HCT116 (cell line): ENCODE measurements at regions not wholly inside any gene's neighbourhood (a gene's known extent, or its start where the extent isn't known, plus 50 kb on each side); places are given as distances from the start of the nearest gene placed in this dataset.

Source experiments
- ATAC-seq: fragments of 200-7000 bp; cut with Tn5 transposase; 2 replicates; pipeline ENCODE4 v1.9.1; 2020; ENCODE audit warnings: mild to moderate bottlenecking, moderate library complexity
- BruUV-seq: library from RNA; stranded (reverse); fragments of 400-500 nt; replicated peaks from 2 replicates; lab custom pipeline; 2021; lab: Mats Ljungman, UMichigan
- CTCF ChIA-PET: fragments of 300-600 bp; sonication (Branson Sonifier 250); formaldehyde crosslinking; loops from one replicate; lab custom pipeline; 2021; ENCODE audit warnings: antibody characterized with exemption; lab: Charles Lee
- POLR2A ChIA-PET: fragments of 300-600, 350-600 bp; sonication (Branson Sonifier 250); formaldehyde crosslinking; loops from one replicate; lab custom pipeline; 2021; ENCODE audit warnings: antibody characterized with exemption; lab: Charles Lee
- RAD21 ChIA-PET, 2 experiments: fragments of 300-600 bp; sonication (Branson Sonifier 250); formaldehyde crosslinking; loops; one replicate each; lab custom pipeline; 2023; ENCODE audit warnings: low total read pairs in 2 of 2; ENCODE audit not compliant: uncharacterized antibody in 2 of 2, unreplicated experiment in 2 of 2, low non-redundant PET in 1 of 2; lab: Charles Lee
- DNase-seq: peaks from one replicate; pipeline ENCODE4 v3.0.0-alpha.2; 2010; ENCODE audit warnings: low read depth, low spot score
- H2AFZ ChIP-seq: fragments of 200-600 bp; shearing (Covaris generic), sonication (generic); 2 replicates; pipeline ENCODE4 v1.6.1; 2017; ENCODE audit warnings: low read depth, mixed run types, mixed read lengths, antibody characterized with exemption, low read length; ENCODE audit not compliant: poor library complexity, severe bottlenecking
- H3K27ac ChIP-seq: 2 replicates; pipeline ENCODE4 v1.5.1; 2012; ENCODE audit warnings: low read depth, low read length
- H3K27me3 ChIP-seq: fragments of 200-600 bp; sonication (generic); 2 replicates; pipeline ENCODE4 v1.6.1; 2016; ENCODE audit warnings: mixed run types, low read length, mixed read lengths; ENCODE audit not compliant: insufficient read depth
- H3K36me3 ChIP-seq, 2 experiments: fragments of 200-500 bp in 1 of 2; fragments of 200-600 bp in 1 of 2; sonication (Bioruptor generic) in 1 of 2; sonication (generic) in 1 of 2; 2 replicates each; pipeline versions ENCODE4 v1.5.1 to v1.6.1; 2014 to 2016; ENCODE audit warnings: low read length in 2 of 2, inconsistent platforms in 1 of 2, mixed read lengths in 1 of 2, mixed run types in 1 of 2; ENCODE audit not compliant: insufficient read depth in 2 of 2, control insufficient read depth in 1 of 2
- H3K4me1 ChIP-seq, 2 experiments: fragments of 200-600 bp in 1 of 2; sonication (generic) in 1 of 2; 2 replicates each; pipeline versions ENCODE4 v1.5.1 to v1.6.1; 2012 to 2017; ENCODE audit warnings: low read length in 2 of 2, inconsistent platforms in 1 of 2, mild to moderate bottlenecking in 1 of 2, mixed read lengths in 1 of 2, mixed run types in 1 of 2, moderate library complexity in 1 of 2; ENCODE audit not compliant: insufficient read depth in 2 of 2, control insufficient read depth in 1 of 2
- H3K4me2 ChIP-seq: fragments of 200-600 bp; sonication (generic); 2 replicates; pipeline ENCODE4 v1.6.1; 2017; ENCODE audit warnings: mixed run types, low read length, mixed read lengths
- H3K4me3 ChIP-seq, 2 experiments: fragments of 200-600 bp in 1 of 2; sonication (generic) in 1 of 2; replicated peaks in 1 of 2; 2 replicates each; pipeline ENCODE4 v1.5.1; 2011 to 2016; ENCODE audit warnings: low read length in 2 of 2, control low read depth in 1 of 2, low read depth in 1 of 2, mild to moderate bottlenecking in 1 of 2, mixed read lengths in 1 of 2, mixed run types in 1 of 2
- H3K79me2 ChIP-seq: fragments of 200-600 bp; sonication (generic); 2 replicates; pipeline ENCODE4 v1.6.1; 2017; ENCODE audit warnings: mild to moderate bottlenecking, mixed run types, low read length, moderate library complexity, mixed read lengths; ENCODE audit not compliant: insufficient read depth
- H3K9ac ChIP-seq: fragments of 200-600 bp; sonication (generic); 2 replicates; pipeline ENCODE4 v1.6.1; 2016; ENCODE audit warnings: low read length, mixed read lengths
- H3K9me2 ChIP-seq: fragments of 200-600 bp; sonication (generic), shearing (Covaris generic); 2 replicates; pipeline ENCODE4 v1.6.1; 2017; ENCODE audit warnings: mixed run types, mild to moderate bottlenecking, moderate library complexity; ENCODE audit not compliant: insufficient read depth
- H3K9me3 ChIP-seq, 2 experiments: fragments of 200-500 bp in 1 of 2; fragments of 200-600 bp in 1 of 2; sonication (Bioruptor generic) in 1 of 2; sonication (generic) in 1 of 2; 2 replicates each; pipeline ENCODE4 v1.6.1; 2014 to 2017; ENCODE audit warnings: low read length in 2 of 2, mixed read lengths in 2 of 2, inconsistent platforms in 1 of 2, low read depth in 1 of 2, mild to moderate bottlenecking in 1 of 2, mixed run types in 1 of 2, moderate library complexity in 1 of 2; ENCODE audit not compliant: control insufficient read depth in 1 of 2, insufficient read depth in 1 of 2
- H4K20me1 ChIP-seq: fragments of 200-600 bp; sonication (generic), shearing (Covaris generic); 2 replicates; pipeline ENCODE4 v1.6.1; 2017; ENCODE audit warnings: mixed run types, mild to moderate bottlenecking, moderate library complexity; ENCODE audit not compliant: insufficient read depth
- RAD21 ChIP-seq: IDR thresholded peaks from 2 replicates; pipeline ENCODE4 v1.6.1; 2012; ENCODE audit warnings: low read depth, mild to moderate bottlenecking
- intact Hi-C: fragments of 100-400 bp; cut with micrococcal nuclease; formaldehyde crosslinking; loops from 2 replicates; pipeline ENCODE4 v1.10.0; 2022
- TF ChIP-seq, protein P1 (sequence below): IDR thresholded peaks from 2 replicates; pipeline ENCODE4 v1.6.1; 2011; ENCODE audit warnings: mild to moderate bottlenecking, low read length, moderate library complexity; ENCODE audit not compliant: insufficient replicate concordance; ENCODE audit errors: extremely low read depth
- TF ChIP-seq, protein P2 (sequence below), 3 experiments: fragments of 200-600 bp in 1 of 3; sonication (generic) in 1 of 3; IDR thresholded peaks in 2 of 3; conservative IDR thresholded peaks in 1 of 3; 2 replicates each; pipeline ENCODE4 v1.5.1; 2012 to 2017; ENCODE audit warnings: low read depth in 2 of 3, low read length in 2 of 3, antibody characterized with exemption in 1 of 3, borderline replicate concordance in 1 of 3, control low read depth in 1 of 3, mild to moderate bottlenecking in 1 of 3, mixed read lengths in 1 of 3, mixed run types in 1 of 3, moderate library complexity in 1 of 3; ENCODE audit not compliant: insufficient read depth in 1 of 3

DNA sequence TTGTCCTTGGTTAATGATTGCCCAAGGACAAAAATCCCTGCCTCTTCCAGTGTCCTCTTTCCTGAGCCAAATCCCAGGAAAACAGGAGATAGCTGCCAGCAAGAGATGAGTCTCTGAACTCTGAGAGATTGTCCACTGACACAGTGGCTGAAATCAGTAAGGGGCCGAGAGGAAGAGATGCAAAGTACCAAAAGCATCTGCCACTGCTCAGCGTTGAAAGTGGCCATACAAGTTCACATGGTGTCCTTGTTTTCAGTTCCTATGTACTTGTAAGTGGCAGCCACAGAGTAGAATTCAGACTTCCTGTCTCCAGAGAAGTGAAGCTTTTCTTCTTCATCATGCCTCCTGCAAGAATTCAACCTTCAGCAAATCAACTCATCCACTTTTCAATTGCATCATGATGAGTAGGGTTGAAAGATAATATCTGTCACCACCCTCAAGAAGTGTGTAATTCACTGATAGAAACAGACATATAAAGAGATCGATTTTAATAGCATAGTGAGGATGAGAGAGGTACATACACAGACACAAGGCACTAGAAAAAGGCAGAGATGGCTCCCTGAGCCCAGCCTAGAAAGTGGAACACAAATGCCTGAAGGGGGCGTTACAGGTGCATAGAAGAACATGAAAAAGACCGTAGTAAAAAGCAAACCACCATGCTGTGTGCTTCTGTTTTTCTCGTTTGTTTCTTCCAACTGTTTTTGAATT, 185.8 kb downstream of the MRPL39 start:
- Histone ChIP-seq H3K36me3 (no peaks in the 10 kb centered on the region), H3K27me3 (no peaks in the 10 kb centered on the region), H3K27ac (no peak overlapping the region), H3K9me3 (no peaks in the 10 kb centered on the region), H4K20me1 (no peaks in the 10 kb centered on the region), H3K9me2 (no peaks in the 10 kb centered on the region), H2AFZ (no peak overlapping the region), H3K9ac (no peak overlapping the region), H3K4me1 (no peaks in the 10 kb centered on the region), H3K4me2 (no peak overlapping the region), H3K79me2 (no peaks in the 10 kb centered on the region), H3K4me3 (no peak overlapping the region)
- TF ChIP-seq, protein P1, sequence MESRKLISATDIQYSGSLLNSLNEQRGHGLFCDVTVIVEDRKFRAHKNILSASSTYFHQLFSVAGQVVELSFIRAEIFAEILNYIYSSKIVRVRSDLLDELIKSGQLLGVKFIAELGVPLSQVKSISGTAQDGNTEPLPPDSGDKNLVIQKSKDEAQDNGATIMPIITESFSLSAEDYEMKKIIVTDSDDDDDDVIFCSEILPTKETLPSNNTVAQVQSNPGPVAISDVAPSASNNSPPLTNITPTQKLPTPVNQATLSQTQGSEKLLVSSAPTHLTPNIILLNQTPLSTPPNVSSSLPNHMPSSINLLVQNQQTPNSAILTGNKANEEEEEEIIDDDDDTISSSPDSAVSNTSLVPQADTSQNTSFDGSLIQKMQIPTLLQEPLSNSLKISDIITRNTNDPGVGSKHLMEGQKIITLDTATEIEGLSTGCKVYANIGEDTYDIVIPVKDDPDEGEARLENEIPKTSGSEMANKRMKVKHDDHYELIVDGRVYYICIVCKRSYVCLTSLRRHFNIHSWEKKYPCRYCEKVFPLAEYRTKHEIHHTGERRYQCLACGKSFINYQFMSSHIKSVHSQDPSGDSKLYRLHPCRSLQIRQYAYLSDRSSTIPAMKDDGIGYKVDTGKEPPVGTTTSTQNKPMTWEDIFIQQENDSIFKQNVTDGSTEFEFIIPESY = no peak
- TF ChIP-seq, protein P2, sequence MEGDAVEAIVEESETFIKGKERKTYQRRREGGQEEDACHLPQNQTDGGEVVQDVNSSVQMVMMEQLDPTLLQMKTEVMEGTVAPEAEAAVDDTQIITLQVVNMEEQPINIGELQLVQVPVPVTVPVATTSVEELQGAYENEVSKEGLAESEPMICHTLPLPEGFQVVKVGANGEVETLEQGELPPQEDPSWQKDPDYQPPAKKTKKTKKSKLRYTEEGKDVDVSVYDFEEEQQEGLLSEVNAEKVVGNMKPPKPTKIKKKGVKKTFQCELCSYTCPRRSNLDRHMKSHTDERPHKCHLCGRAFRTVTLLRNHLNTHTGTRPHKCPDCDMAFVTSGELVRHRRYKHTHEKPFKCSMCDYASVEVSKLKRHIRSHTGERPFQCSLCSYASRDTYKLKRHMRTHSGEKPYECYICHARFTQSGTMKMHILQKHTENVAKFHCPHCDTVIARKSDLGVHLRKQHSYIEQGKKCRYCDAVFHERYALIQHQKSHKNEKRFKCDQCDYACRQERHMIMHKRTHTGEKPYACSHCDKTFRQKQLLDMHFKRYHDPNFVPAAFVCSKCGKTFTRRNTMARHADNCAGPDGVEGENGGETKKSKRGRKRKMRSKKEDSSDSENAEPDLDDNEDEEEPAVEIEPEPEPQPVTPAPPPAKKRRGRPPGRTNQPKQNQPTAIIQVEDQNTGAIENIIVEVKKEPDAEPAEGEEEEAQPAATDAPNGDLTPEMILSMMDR (IDR thresholded peaks at IDR 0.05 in 2 of 3, conservative IDR thresholded peaks at IDR 0.05 in 1 of 3; ENCODE audit: borderline replicate concordance in 1 of 3, insufficient read depth in 1 of 3, low read depth in 2 of 3, low read length in 2 of 3) = peak in 2 of 3 experiments; percentile 13 to 36; a peak in 1 of 6 replicates
- no peak for TF ChIP-seq RAD21
- intact Hi-C loops = no loop called here
- RAD21 ChIA-PET = no interaction called here
- CTCF ChIA-PET = no interaction called here
- no TSS peak for BruUV-seq
- no peak for DNase-seq
- POLR2A ChIA-PET = no interaction called here
- ATAC-seq = no peak
